HuH-7.5 (cell line): ENCODE measurements at regions not wholly inside any gene's neighbourhood (a gene's known extent, or its start where the extent isn't known, plus 50 kb on each side); places are given as distances from the start of the nearest gene placed in this dataset.

ENCODE experiments used
- DNase-seq: peaks from one replicate; pipeline ENCODE4 v3.0.0; 2011; ENCODE audit warnings: low spot score

DNA sequence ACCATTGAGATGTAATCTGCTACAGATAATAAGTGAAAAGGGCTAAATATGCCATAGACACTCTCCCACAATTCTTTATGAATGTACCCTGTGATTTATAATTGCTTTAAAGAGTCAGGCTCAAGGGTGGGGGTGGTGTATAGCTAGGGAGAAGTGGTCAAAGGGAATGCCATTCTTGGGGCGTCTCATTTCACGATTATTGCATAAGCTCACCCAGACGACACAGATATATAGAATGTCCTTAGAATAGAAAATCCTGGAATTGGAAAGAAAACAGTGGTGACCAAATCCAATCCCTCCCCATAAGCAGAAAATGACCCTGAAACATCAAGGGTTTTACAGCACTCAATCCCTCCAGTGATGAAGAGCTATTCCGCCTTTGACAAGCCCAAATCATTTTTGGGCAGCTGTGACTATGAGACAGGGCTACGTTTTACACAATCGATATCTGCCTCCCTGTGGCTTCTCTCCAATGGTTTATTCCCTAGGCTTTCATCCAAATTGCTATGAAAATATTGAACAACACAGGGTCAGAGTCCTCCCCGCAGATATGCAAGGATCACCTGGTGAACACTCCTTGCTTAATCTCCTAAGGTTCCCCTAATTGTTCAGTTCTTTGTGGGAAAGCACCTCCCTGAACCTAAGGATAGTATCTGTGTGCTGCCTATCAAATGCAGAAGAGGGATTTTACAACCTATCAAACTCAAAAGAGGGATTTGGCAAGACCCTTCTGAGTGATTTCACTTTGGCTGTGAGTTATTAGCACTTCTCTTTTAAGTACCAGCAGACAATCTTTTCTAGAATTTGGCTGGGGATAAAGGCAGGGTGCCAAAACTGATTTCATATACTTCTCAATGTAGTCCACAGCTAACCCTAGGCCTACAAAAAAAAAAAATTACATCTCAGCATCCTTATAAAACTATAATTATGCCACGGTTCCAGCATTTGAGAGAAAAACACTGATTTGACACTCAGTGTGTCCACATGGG lies 144.9 kb upstream of the CDH6 start:
- DNase-seq: no peak

DNA sequence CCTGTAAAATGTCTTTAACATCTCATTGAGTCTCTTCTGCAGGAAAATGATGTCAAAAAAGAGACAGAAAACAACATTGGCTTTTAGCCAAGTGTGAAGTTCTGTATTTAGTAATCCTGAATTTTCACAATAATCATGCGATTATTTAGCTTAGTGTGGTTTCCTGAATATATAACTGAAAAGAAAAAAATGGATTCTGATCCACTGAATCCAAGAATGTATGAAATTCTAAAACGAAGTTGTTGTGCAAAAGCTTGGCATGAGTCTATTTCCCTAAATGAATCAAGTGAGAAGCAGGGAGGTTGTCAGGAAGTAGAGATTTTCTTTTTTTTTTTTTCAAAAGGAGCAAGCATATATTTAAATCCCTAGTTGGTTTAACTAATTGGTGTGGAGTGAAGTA lies 145.9 kb upstream of the CDH6 start:
- DNase-seq: no peak

DNA sequence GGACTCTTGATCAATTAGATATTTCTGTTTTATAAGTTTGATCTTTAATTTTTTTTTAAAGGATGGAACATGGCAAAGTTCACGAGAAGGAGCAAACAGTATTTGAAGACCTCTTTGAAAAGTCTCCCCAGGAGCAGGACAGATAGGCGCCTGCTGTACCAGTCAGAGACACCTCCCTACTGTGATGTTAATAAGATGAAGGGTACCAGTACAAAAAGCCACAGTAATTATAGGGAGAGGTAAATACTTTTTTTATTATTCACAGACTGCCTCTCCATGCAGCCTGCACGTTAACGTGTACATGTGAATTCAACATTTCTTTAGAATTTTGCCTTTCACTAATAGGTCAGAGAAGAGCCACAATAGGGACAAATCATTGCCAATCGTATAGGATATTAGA lies 146.5 kb upstream of the CDH6 start:
- DNase-seq: no peak

DNA sequence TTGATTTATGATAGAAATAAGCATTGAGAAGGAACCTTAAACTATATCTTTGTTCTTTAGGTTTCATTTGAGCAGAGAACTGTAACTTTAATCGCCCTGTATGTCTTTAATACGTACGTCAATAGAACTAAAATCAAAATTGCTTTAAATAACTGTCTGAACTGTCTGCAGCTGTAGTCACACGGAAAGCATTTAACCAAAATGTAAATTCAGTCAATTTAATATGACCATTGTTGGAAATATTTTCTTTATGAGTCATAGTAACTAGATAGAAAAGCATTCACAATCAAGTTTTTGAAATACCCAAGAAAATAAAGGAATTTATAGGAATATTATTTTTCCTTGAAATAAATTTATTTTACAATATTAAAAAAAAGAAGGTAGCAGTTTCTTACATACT lies 157.1 kb upstream of the CDH6 start:
- no peak for DNase-seq

DNA sequence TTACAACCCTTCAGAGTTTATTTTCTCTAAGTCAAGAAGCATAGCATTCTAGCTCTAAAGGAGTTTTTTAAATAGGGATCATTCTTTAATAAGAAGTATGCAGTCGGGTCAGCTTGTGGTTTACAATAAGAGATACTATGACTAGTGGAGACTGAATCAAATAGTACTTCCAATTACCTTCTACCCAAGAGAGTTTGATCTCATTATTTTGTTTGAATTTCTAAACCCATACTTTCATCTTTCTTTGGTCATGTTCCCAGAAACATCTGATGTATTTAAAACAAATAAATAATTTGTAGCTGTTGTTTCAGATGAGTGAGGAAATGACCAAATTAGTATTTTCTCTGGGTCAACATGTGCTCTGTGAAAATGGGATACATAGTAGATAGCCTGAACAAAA lies 160.2 kb upstream of the CDH6 start:
- DNase-seq: no peak

DNA sequence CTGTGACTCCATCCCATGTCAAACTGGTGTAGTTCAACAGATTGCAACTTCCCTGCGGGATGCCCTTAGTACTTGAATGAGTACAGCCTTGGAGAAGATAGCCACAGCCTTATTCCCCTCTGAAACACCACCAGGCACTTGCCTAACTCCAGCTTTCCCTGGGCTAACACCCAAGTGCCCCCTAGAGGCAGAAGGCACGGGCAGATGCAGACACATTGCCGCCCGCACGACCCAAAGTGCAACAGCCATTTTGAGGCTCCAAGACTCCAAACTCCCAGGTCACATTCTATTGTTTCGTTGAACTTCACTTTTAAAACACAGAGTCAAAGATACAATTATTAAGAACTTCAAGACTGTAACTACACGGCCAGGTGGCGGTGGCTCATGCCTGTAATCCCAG lies 163.6 kb upstream of the CDH6 start:
- no peak for DNase-seq

DNA sequence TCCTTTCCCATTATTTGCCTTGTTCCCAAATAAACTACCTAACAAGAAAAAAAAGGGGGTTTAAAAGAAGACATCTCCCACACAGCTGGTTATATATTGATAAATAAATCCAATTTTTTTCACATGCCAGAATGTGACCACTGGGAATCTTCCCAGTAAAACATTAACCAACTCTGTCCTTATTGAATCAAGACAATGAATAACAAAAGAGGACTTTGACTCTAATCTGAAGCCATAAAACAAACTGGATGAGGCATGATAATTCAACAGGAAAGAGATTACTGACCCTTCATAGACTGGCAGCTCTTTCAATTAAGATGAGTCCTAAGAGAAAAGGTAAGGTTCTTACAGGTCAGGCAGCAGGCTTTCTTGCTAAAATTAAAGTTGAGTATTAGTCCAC lies 165.8 kb upstream of the CDH6 start:
- DNase-seq: no peak

DNA sequence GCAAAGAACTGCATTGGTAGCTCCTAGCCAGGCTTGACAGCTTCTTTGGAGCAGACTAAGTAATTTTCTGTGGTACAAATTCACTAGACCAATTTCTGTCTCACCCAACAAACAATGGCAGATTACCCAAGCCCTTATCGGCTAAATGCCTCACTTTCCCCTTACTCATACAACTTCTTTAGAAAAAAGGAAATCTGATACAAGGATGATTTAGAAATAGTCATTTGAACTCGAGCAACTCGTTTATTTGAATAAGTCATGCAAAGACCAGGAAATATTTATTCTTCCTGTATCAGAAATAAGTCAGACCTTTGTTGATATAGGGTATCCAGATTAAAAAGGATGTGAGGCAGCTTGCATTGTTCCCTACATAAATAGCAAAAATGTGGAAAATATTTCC lies 170.4 kb upstream of the CDH6 start:
- no peak for DNase-seq

DNA sequence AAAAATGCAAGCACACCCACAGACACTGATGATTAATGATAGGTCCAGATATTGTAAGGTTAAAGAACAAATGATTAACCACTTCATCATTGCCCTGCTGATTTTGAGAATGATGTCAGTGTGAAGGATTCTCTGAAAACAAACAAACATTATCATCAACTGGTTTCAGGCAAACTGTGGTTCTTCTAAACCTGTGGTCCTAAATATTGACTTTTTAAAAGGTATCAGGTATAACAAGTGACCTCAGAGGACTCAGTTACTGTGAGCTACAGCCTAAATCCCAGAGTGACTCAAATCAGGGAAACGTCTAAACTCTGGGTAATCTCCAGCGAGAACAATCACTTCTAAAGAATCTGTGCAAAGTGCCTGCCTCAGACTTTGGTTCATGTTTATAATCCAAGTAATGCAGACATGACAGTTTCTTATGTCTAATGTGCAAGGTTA lies 172.3 kb upstream of the CDH6 start:
- no peak for DNase-seq

DNA sequence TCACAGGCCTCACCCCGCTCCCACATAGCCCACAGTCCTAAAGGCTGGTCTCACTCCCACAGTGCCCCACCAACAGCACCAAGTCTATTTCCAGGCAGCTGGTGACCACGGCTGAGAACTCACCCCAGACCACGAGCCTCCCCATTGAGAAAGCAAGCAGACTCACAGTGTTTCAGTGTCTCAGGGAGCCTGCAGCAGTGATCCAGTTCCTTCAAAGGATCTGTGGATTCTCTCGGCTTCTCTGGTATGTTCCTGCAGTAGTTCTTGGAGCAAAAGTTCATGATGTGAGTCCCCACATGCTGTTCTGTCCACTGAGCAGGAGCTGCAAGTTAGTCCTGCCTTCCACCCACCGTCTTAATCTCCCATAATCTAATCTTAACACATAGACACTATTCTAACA lies 185.3 kb upstream of the CDH6 start:
- DNase-seq: no peak

DNA sequence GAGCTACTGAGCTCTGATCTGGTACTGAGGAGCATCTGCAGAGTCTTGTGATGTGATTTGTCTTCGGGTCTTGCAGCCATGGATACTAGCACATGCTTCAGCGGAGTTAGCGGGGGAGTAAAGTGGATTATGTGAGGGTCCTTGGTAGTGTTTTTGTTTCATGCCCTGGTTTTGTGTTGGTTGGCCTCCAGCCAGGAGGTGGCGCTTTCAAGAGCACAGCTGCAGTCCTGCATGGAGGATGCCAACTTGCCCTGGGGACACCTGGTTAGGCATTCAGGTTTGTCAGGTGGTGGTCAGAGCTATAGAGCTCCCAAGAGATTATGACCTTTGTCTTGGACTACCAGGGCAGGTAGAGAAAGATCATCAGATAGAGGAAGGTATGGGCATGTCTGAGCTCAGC lies 185.8 kb upstream of the CDH6 start:
- DNase-seq: no peak

DNA sequence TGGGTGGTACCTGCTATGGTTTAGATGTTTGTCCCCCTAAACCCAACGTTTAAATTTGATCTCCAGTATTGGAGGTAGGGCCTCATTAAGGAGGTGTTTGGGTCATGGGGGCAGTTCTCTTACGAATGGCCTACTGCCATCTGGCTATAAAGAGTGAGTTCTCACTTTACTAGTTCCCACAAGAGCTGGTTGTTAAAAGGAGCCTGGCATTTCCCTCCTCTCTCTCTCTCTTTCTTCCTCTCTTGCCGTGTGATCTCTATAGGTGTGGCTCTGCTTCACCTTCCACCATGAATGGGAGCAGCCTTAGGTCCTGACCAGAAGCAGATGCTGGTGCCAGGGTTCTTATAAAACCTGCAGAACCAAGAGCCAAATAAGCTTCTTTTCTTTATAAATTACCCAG lies 193.2 kb upstream of the CDH6 start:
- DNase-seq: no peak

DNA sequence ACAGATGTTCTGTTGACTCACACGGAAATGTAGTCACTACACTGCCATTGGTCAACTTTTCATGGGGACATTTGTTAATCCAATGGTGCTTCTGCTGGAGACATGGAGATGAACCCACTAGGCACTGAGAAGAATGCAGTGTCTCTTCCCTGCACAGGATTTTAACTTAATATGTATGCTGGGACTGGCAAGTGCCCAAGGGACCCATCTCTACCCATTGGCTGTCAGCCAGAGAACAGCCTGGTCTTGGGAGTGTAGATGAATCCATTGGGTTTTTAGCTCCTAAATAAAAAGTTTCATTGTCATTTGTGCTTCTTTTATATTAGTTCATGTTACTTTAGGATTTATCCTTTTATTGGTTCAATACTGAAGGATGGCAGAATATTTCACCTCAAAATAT lies 195.8 kb upstream of the CDH6 start:
- DNase-seq: no peak

DNA sequence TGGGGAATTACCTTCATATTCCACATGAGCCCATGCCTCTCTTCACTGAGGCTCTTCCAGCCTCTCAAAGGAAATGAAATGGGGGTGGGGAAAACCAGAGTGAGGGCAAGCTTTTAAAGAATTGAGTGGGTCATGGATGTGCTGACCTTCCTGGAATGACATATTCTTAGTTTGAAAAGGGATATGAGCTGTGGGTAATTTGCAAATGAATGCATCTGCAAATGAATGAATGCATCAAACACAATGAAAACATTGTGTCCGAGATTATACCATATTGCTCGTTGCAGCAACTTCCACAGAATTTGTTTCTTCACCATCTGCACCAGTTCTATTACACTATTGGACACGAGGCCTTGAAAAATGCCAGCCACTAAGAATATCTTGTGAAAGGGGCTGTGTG lies 198.6 kb upstream of the CDH6 start:
- DNase-seq: no peak

DNA sequence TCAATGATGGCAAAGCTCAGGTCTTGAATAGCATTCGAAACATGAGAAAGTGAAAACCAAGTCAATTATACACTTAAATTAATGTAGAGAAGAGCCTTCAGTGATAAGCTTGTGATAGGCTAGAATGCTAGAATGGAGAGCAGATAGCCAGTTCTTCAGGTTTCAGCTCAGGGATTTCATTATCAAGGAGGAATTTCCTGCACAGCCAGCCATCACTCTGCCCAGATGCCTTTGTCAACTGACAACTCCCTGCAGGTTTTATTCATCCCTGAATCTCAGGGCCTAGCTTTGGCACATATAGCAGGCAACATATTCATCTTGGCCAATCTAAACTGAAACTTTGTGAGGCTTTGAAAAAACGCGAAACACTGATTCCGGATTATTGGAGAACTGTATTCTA lies 199.3 kb upstream of the CDH6 start:
- DNase-seq: no peak

DNA sequence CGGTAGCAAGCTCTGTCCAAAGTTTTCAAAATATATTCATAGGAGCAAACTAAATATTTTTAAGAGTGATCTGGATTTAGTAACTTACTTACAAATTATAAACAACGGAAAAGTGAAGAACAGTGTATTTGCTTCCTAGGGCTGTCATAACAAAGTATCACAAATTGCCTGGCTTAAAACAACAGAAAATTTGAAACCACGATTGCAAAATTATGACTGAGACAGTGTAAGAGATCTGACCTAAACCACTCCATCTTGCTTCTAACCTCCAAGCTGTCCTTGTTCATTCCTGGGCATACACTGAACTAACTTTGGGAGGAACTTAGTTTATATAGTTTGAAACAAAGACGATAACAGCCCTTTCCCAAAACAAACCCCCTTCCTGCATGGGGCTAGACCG lies 202.0 kb upstream of the CDH6 start:
- no peak for DNase-seq

DNA sequence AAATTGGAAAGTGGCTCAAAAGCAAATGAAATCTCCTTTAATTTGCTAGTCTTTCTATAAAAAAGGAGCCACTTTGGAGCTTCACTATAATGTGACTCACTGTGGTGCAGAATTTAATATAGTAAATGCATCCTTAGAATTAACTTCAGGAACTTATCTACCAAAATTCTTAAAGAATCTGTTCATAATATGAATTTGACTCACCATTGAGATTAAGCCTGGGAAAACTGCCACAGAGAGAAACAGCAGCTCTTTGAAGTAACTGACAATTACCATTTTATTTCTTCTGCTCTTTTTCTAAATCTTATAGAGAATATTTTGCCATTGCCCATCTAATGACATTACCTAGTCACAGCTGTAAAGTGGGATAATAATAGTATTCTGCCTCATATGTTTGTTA lies 211.9 kb upstream of the CDH6 start:
- DNase-seq: no peak

DNA sequence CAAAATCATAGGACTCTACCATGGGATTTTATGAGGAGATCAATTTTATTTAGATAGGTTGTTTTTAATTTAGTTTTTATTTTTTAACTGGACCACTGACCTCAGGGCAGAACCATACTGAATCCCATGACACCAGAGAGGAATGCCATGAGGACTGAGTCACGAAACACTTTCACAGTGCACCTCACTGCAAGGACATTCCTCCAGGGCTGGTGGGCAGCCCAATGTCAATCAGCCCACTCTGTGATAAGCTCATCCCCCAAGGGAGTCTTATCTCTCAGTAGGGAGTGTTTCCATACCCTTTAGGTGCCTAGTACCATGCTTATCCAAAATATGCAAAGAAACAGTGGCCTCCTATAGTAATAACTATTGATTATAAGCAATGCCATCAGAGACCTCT lies 224.5 kb upstream of the CDH6 start:
- DNase-seq: no peak

DNA sequence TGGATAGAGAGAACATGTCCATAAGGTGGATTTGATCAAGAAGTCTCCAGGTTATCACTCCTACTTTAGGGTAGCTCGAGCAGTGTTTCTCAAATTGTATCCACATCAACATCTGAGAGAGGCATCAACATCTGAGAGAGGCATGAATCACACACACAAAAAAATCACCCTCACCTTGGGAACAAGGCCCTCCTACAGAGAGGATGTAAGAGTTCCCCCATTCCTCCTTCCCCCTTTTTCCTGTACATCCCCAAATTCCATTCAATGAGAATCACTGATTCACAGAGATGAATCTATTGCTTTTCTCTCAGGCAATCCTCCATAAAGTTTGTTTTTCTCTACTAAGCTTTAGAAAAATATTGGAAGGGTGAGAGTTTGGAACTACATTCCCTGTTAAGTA lies 233.4 kb upstream of the CDH6 start:
- DNase-seq: no peak

DNA sequence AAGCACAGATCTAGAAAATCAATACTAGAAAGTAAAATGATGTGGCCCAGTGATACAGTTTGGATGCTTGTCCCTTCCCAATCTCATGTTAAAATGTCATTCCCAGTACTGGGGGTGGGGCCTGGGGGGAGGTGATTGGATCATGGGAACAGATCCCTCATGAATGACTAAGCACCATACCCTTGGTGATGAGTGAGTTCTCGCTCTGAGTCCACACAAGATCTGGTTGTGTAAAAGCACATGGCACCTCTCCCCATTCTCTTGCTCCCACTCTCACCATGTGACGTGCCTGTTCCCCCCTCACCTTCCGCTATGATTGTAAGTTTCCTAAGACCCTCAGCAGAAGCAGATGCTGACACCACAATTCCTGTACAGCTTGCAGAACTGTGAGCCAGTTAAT lies 234.2 kb upstream of the CDH6 start:
- no peak for DNase-seq

DNA sequence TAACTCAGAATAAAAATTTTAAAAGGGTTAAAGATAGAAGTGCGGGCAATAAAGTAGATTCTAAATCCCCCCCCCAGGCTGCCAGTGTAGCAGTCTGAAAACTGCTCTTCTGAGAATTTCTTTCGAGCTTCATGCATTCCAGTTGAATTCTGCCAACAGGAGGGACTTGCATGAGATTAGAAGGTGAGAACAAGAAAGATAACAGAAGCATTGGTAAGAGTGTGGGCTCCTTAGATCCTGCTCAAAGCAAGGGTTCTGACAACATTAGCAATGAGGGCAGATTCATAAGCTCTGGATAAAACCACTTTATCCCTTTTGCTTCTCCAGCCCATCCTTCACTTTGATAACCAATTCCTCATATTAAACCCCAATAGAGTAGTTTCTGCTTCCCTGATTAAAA lies 235.9 kb upstream of the CDH6 start:
- DNase-seq: no peak

DNA sequence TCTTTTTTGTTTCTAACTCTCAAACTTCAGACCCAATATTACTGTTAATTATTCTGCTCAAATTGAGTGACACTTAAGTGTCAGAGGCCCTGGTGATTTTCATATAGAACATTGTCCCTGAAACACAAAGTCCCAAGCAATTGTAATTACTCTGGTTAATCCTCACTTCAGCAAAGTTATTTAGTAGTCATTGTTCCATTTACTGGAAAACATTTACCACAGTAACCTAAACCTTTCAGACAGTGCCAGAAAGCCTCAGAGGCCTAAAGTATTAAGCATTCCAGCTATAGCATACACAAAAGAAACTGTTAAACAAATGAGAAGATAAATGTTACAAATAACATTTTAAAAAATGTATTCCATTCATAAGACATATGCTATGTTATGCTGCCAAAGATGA lies 237.2 kb upstream of the CDH6 start:
- DNase-seq: no peak

DNA sequence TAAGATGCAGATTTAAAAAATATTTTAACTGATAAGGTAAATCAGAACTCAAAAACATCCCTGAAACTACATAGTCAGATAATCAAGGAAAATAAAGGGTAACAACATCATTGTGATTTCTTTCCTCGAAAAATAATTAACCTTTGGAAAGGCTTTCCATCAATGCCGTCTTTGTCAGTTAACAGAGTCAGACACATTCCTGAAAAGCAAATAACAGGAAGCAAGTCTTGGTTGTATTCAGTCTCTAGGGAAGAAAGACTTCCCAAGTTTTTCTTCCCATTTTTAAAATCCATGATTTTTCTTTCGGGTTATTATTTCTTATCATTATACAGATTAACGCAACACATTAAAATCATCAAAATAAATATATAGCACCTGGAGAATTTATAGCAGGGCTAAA lies 256.4 kb upstream of the CDH6 start:
- DNase-seq: no peak

DNA sequence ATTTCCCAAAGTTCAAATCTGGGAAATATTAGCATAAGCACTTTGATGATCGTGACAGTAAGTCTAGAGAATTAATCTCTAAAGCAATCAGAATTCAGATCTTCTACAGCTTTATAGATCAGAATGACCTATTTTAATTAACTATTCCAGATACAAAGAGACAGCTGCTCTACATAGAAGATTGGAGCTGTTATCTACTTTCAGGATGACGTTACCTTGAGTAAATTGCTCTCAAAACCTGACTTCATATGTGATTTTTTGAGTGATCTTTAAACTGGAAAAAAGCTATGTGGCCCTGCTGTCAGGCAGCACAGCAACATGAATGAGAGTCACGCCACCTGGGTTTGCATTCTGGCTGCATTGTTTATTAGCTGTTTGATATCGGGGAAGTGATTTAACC lies 259.9 kb upstream of the CDH6 start:
- no peak for DNase-seq
